Body of pancreas (tissue), 4 donors: ENCODE measurements at regions not wholly inside any gene's neighbourhood (a gene's known extent, or its start where the extent isn't known, plus 50 kb on each side); places are given as distances from the start of the nearest gene placed in this dataset.

Experiments
- POLR2A ChIP-seq, 3 donors: fragments of 450-650 bp; IDR thresholded peaks; one replicate each; pipeline ENCODE4 v1.6.1; 2016; ENCODE audit warnings: antibody characterized with exemption in 3 of 3, mild to moderate bottlenecking in 2 of 3
- TF ChIP-seq, protein P1 (sequence below), 7 experiments: fragments of 450-650 bp in 4 of 7; fragments of 200-600 bp in 3 of 7; sonication (generic) in 3 of 7; IDR thresholded peaks; one replicate each; pipeline ENCODE4 v1.5.1; 2016 to 2019; ENCODE audit warnings: antibody characterized with exemption in 7 of 7

- TF ChIP-seq, protein P1, sequence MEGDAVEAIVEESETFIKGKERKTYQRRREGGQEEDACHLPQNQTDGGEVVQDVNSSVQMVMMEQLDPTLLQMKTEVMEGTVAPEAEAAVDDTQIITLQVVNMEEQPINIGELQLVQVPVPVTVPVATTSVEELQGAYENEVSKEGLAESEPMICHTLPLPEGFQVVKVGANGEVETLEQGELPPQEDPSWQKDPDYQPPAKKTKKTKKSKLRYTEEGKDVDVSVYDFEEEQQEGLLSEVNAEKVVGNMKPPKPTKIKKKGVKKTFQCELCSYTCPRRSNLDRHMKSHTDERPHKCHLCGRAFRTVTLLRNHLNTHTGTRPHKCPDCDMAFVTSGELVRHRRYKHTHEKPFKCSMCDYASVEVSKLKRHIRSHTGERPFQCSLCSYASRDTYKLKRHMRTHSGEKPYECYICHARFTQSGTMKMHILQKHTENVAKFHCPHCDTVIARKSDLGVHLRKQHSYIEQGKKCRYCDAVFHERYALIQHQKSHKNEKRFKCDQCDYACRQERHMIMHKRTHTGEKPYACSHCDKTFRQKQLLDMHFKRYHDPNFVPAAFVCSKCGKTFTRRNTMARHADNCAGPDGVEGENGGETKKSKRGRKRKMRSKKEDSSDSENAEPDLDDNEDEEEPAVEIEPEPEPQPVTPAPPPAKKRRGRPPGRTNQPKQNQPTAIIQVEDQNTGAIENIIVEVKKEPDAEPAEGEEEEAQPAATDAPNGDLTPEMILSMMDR (IDR thresholded peaks at IDR 0.05), result no peak
- TF ChIP-seq POLR2A (IDR thresholded peaks at IDR 0.05), result no peak
These were observed 205.8 kb downstream of the ANAPC1 start for GRCh38 chr2:111678161-111678560.
